SU-DHL-6 (cell line): ENCODE measurements at regions not wholly inside any gene's neighbourhood (a gene's known extent, or its start where the extent isn't known, plus 50 kb on each side); places are given as distances from the start of the nearest gene placed in this dataset.

Source experiments
- H2AFZ ChIP-seq: fragments of 200-600 bp; sonication (generic); 2 replicates; pipeline ENCODE4 v1.6.1; 2014; ENCODE audit warnings: low read depth, mild to moderate bottlenecking, moderate library complexity, mixed read lengths, antibody characterized with exemption, low read length; ENCODE audit not compliant: severe bottlenecking
- H3F3A ChIP-seq: fragments of 200-600 bp; shearing (Covaris generic); 2 replicates; pipeline ENCODE4 v1.6.0; 2016; ENCODE audit warnings: antibody characterized with exemption, mild to moderate bottlenecking; ENCODE audit not compliant: insufficient read depth
- H3K27ac ChIP-seq: fragments of 200-600 bp; sonication (generic); 2 replicates; pipeline ENCODE4 v1.5.1; 2016; ENCODE audit warnings: low read depth, mild to moderate bottlenecking, low read length, moderate library complexity, mixed read lengths
- H3K27me3 ChIP-seq: fragments of 200-600 bp; sonication (generic), shearing (Covaris generic); 2 replicates; pipeline ENCODE4 v1.6.0; 2014; ENCODE audit warnings: mild to moderate bottlenecking, low read length
- H3K36me3 ChIP-seq: fragments of 200-600 bp; sonication (generic); 2 replicates; pipeline ENCODE4 v1.6.1; 2014; ENCODE audit warnings: mild to moderate bottlenecking, low read length, mixed read lengths
- H3K4me2 ChIP-seq: fragments of 300-600, 200-600 bp; shearing (Covaris generic), sonication (generic); 2 replicates; pipeline ENCODE4 v1.6.0; 2014; ENCODE audit warnings: low read length, low read depth, mild to moderate bottlenecking; ENCODE audit not compliant: poor library complexity, severe bottlenecking
- H3K4me3 ChIP-seq: fragments of 200-600 bp; sonication (generic); 2 replicates; pipeline ENCODE4 v1.5.1; 2014; ENCODE audit warnings: antibody characterized with exemption, low read length, mild to moderate bottlenecking, mixed read lengths; ENCODE audit not compliant: insufficient read depth, poor library complexity, severe bottlenecking
- H3K79me2 ChIP-seq: fragments of 200-600 bp; sonication (generic); 2 replicates; pipeline ENCODE4 v1.6.1; 2014; ENCODE audit warnings: mild to moderate bottlenecking, low read length, moderate library complexity; ENCODE audit not compliant: insufficient read depth
- H3K9ac ChIP-seq: fragments of 200-600 bp; sonication (generic); 2 replicates; pipeline ENCODE4 v1.7.0; 2014; ENCODE audit warnings: mild to moderate bottlenecking, low read length
- H3K9me2 ChIP-seq: fragments of 200-600 bp; sonication (generic); replicated peaks from 2 replicates; pipeline ENCODE4 v1.6.1; 2014; ENCODE audit warnings: low read length; ENCODE audit not compliant: insufficient read depth
- H3K9me3 ChIP-seq: fragments of 200-600 bp; sonication (generic); 2 replicates; pipeline ENCODE4 v1.6.1; 2014; ENCODE audit warnings: low read length, mixed read lengths; ENCODE audit not compliant: insufficient read depth
- H4K20me1 ChIP-seq: fragments of 200-600 bp; sonication (generic); 2 replicates; pipeline ENCODE4 v1.6.1; 2014; ENCODE audit warnings: low read depth, mild to moderate bottlenecking, antibody characterized with exemption, low read length, moderate library complexity, mixed read lengths
- CTCF ChIP-seq: fragments of 200-600 bp; sonication (generic); IDR thresholded peaks from one replicate; pipeline ENCODE4 v1.5.1; 2017; ENCODE audit warnings: antibody characterized with exemption, mild to moderate bottlenecking, low read length, moderate library complexity; ENCODE audit not compliant: insufficient read depth, poor library complexity, severe bottlenecking
- EZH2phosphoT487 ChIP-seq: fragments of 200-600 bp; sonication (generic), shearing (Covaris generic); conservative IDR thresholded peaks from 2 replicates; pipeline ENCODE4 v1.6.1; 2018; ENCODE audit warnings: mild to moderate bottlenecking, antibody characterized with exemption, low read length, moderate library complexity, mixed read lengths

GRCh38 chr2:195388028-195388427 lies 269.0 kb upstream of the SLC39A10 start:
- Histone ChIP-seq H3K9me3 (no peaks in the 10 kb centered on the region), H3F3A (no peaks in the 10 kb centered on the region), H3K36me3 (no peaks in the 10 kb centered on the region), H2AFZ (no peak overlapping the region), H3K9ac (no peak overlapping the region), H3K27ac (no peak overlapping the region), H3K4me3 (no peak overlapping the region), H3K79me2 (no peaks in the 10 kb centered on the region), H3K9me2 (no peaks in the 10 kb centered on the region), H3K27me3 (no peaks in the 10 kb centered on the region), H3K4me2 (no peak overlapping the region), H4K20me1 (no peaks in the 10 kb centered on the region)
- TF ChIP-seq EZH2phosphoT487 (no peak), CTCF (no peak)

GRCh38 chr2:195382186-195382585 lies 274.8 kb upstream of the SLC39A10 start:
- Histone ChIP-seq H3K9me3 (no peaks in the 10 kb centered on the region), H3K9me2 (no peaks in the 10 kb centered on the region), H3K27ac (no peak overlapping the region)

GRCh38 chr2:195370167-195370943 lies 286.7 kb upstream of the SLC39A10 start:
- Histone ChIP-seq H3K36me3 (no peaks in the 10 kb centered on the region), H3K4me3 (no peak overlapping the region), H3K9me3 (no peaks in the 10 kb centered on the region; the same call in 1 of the 2 replicates), H3K27me3 (no peaks in the 10 kb centered on the region), H3K9ac (no peak overlapping the region), H2AFZ (no peak overlapping the region), H3K79me2 (no peaks in the 10 kb centered on the region), H3F3A (no peaks in the 10 kb centered on the region), H3K4me2 (no peak overlapping the region), H4K20me1 (no peaks in the 10 kb centered on the region), H3K27ac (no peak overlapping the region), H3K9me2 (no peaks in the 10 kb centered on the region)
- TF ChIP-seq CTCF: no peak
- TF ChIP-seq EZH2phosphoT487: no peak

More at GRCh38 chr2:195382186-195382585, 274.8 kb upstream of the SLC39A10 start:
- H3K9ac ChIP-seq: no peak overlapping the region
- H4K20me1 ChIP-seq: no peaks in the 10 kb centered on the region
- H3K27me3 ChIP-seq: no peaks in the 10 kb centered on the region
- H3K4me2 ChIP-seq: no peak overlapping the region
- no peaks in the 10 kb centered on the region for H3F3A ChIP-seq
- H3K4me3 ChIP-seq: no peak overlapping the region
- TF ChIP-seq EZH2phosphoT487 (no peak), CTCF (no peak)
- H3K79me2 ChIP-seq: no peaks in the 10 kb centered on the region
- H2AFZ ChIP-seq: no peak overlapping the region
- no peaks in the 10 kb centered on the region for H3K36me3 ChIP-seq
